SU-DHL-6 (cell line): ENCODE measurements at regions not wholly inside any gene's neighbourhood (a gene's known extent, or its start where the extent isn't known, plus 50 kb on each side); places are given as distances from the start of the nearest gene placed in this dataset.

ENCODE experiments used
- H2AFZ ChIP-seq: fragments of 200-600 bp; sonication (generic); 2 replicates; pipeline ENCODE4 v1.6.1; 2014; ENCODE audit warnings: low read depth, mild to moderate bottlenecking, moderate library complexity, mixed read lengths, antibody characterized with exemption, low read length; ENCODE audit not compliant: severe bottlenecking
- H3F3A ChIP-seq: fragments of 200-600 bp; shearing (Covaris generic); 2 replicates; pipeline ENCODE4 v1.6.0; 2016; ENCODE audit warnings: antibody characterized with exemption, mild to moderate bottlenecking; ENCODE audit not compliant: insufficient read depth
- H3K27ac ChIP-seq: fragments of 200-600 bp; sonication (generic); 2 replicates; pipeline ENCODE4 v1.5.1; 2016; ENCODE audit warnings: low read depth, mild to moderate bottlenecking, low read length, moderate library complexity, mixed read lengths
- H3K27me3 ChIP-seq: fragments of 200-600 bp; sonication (generic), shearing (Covaris generic); 2 replicates; pipeline ENCODE4 v1.6.0; 2014; ENCODE audit warnings: mild to moderate bottlenecking, low read length
- H3K36me3 ChIP-seq: fragments of 200-600 bp; sonication (generic); 2 replicates; pipeline ENCODE4 v1.6.1; 2014; ENCODE audit warnings: mild to moderate bottlenecking, low read length, mixed read lengths
- H3K4me2 ChIP-seq: fragments of 300-600, 200-600 bp; shearing (Covaris generic), sonication (generic); 2 replicates; pipeline ENCODE4 v1.6.0; 2014; ENCODE audit warnings: low read length, low read depth, mild to moderate bottlenecking; ENCODE audit not compliant: poor library complexity, severe bottlenecking
- H3K4me3 ChIP-seq: fragments of 200-600 bp; sonication (generic); 2 replicates; pipeline ENCODE4 v1.5.1; 2014; ENCODE audit warnings: antibody characterized with exemption, low read length, mild to moderate bottlenecking, mixed read lengths; ENCODE audit not compliant: insufficient read depth, poor library complexity, severe bottlenecking
- H3K79me2 ChIP-seq: fragments of 200-600 bp; sonication (generic); 2 replicates; pipeline ENCODE4 v1.6.1; 2014; ENCODE audit warnings: mild to moderate bottlenecking, low read length, moderate library complexity; ENCODE audit not compliant: insufficient read depth
- H3K9ac ChIP-seq: fragments of 200-600 bp; sonication (generic); 2 replicates; pipeline ENCODE4 v1.7.0; 2014; ENCODE audit warnings: mild to moderate bottlenecking, low read length
- H3K9me2 ChIP-seq: fragments of 200-600 bp; sonication (generic); replicated peaks from 2 replicates; pipeline ENCODE4 v1.6.1; 2014; ENCODE audit warnings: low read length; ENCODE audit not compliant: insufficient read depth
- H3K9me3 ChIP-seq: fragments of 200-600 bp; sonication (generic); 2 replicates; pipeline ENCODE4 v1.6.1; 2014; ENCODE audit warnings: low read length, mixed read lengths; ENCODE audit not compliant: insufficient read depth
- H4K20me1 ChIP-seq: fragments of 200-600 bp; sonication (generic); 2 replicates; pipeline ENCODE4 v1.6.1; 2014; ENCODE audit warnings: low read depth, mild to moderate bottlenecking, antibody characterized with exemption, low read length, moderate library complexity, mixed read lengths
- EZH2phosphoT487 ChIP-seq: fragments of 200-600 bp; sonication (generic), shearing (Covaris generic); conservative IDR thresholded peaks from 2 replicates; pipeline ENCODE4 v1.6.1; 2018; ENCODE audit warnings: mild to moderate bottlenecking, antibody characterized with exemption, low read length, moderate library complexity, mixed read lengths
- TF ChIP-seq, protein P1 (sequence below): fragments of 200-600 bp; sonication (generic); IDR thresholded peaks from one replicate; pipeline ENCODE4 v1.5.1; 2017; ENCODE audit warnings: antibody characterized with exemption, mild to moderate bottlenecking, low read length, moderate library complexity; ENCODE audit not compliant: insufficient read depth, poor library complexity, severe bottlenecking

DNA sequence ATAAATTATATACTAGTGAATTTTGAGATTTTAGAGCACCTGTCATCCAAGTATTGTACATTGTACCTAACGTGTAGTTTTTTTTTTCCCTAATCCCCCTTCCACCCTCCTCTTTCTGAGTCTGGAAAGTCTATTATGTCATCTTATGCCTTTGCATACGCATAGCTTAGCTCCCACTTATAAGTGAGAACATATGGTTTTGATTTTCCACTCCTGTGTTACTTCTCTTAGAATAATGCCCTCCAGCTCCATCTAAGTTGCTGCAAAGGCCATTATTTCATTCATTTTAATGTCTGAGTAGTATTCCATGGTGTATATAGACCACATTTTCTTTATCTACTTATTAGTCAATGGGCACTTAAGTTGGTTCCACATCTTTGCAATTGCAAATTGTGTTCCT, 177.0 kb upstream of the C16orf82 start:
- no peaks in the 10 kb centered on the region for H3K9me3 ChIP-seq
- no peaks in the 10 kb centered on the region for H4K20me1 ChIP-seq
- TF ChIP-seq EZH2phosphoT487: no peak
- TF ChIP-seq, protein P1, sequence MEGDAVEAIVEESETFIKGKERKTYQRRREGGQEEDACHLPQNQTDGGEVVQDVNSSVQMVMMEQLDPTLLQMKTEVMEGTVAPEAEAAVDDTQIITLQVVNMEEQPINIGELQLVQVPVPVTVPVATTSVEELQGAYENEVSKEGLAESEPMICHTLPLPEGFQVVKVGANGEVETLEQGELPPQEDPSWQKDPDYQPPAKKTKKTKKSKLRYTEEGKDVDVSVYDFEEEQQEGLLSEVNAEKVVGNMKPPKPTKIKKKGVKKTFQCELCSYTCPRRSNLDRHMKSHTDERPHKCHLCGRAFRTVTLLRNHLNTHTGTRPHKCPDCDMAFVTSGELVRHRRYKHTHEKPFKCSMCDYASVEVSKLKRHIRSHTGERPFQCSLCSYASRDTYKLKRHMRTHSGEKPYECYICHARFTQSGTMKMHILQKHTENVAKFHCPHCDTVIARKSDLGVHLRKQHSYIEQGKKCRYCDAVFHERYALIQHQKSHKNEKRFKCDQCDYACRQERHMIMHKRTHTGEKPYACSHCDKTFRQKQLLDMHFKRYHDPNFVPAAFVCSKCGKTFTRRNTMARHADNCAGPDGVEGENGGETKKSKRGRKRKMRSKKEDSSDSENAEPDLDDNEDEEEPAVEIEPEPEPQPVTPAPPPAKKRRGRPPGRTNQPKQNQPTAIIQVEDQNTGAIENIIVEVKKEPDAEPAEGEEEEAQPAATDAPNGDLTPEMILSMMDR: no peak
- no peak overlapping the region for H2AFZ ChIP-seq
- H3F3A ChIP-seq: no peaks in the 10 kb centered on the region
- no peak overlapping the region for H3K4me3 ChIP-seq
- H3K27me3 ChIP-seq: 0 out of 2 replicates have a peak, but pooled peaks cover 5% of the 10 kb centered on the region
- no peaks in the 10 kb centered on the region for H3K79me2 ChIP-seq
- no peak overlapping the region for H3K27ac ChIP-seq
- H3K36me3 ChIP-seq: no peaks in the 10 kb centered on the region
- H3K9me2 ChIP-seq: no peaks in the 10 kb centered on the region
- H3K4me2 ChIP-seq: no peak overlapping the region
- H3K9ac ChIP-seq: no peak overlapping the region

DNA sequence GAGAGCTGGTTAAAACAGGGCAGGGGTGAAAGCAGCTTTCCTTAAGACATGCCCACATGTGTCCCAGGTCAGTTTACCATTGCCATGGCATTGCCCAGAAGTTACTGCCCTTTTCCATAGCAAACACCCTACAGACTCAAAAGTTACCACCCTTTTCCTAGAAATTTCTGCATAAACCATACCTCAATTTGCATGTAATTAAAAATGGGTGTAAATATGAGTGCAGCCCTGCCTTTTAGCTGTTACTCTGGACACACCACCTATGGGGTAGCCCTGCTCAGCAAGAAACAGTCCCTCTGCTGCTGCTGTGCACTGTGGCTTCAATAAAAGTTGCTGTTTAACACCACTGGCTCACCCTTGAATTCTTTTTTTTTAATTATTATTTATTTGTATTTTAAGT, 168.5 kb upstream of the C16orf82 start:
- no peaks in the 10 kb centered on the region for H3K9me2 ChIP-seq
- H3K9ac ChIP-seq: no peak overlapping the region
- no peaks in the 10 kb centered on the region for H3K36me3 ChIP-seq
- H3K27me3 ChIP-seq: no peaks in the 10 kb centered on the region
- no peaks in the 10 kb centered on the region for H4K20me1 ChIP-seq
- H3K9me3 ChIP-seq: no peaks in the 10 kb centered on the region
- H3K79me2 ChIP-seq: no peaks in the 10 kb centered on the region
- H3K27ac ChIP-seq: no peak overlapping the region
- no peak overlapping the region for H2AFZ ChIP-seq
- no peak for TF ChIP-seq EZH2phosphoT487
- TF ChIP-seq, protein P1: no peak
- H3F3A ChIP-seq: no peaks in the 10 kb centered on the region
- no peak overlapping the region for H3K4me2 ChIP-seq
- H3K4me3 ChIP-seq: no peak overlapping the region

DNA sequence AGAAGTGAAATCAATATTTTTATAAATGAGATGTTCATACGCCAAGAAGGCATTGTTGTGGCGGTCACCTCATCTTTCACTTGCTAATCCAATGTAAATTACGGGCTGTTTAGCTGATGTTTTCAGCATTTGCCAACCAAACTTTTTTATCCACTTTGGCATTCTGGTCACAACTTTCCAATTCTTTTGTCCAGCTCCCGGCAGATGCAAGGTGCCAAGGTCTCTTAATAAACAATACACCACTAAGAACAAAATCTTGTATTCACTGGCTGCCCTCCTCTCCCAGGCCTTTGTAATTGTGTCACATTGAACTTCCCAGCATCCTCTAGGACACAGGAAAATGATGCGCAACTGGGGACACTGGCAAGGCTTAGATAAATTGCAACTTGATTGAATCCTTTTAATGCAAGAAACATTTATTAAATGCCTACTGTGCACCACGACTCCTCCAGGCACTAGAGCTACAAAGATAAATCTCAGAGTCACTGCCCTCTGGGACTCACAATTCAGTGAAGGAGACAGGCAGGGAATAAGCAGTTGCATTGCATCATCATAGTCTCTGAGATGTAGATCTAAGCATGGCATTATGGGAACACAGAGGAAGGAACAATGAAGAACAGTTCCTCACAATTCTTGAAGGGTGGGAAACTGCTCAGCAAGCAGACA, 165.4 kb upstream of the C16orf82 start:
- H3K36me3 ChIP-seq: no peaks in the 10 kb centered on the region
- no peaks in the 10 kb centered on the region for H3K79me2 ChIP-seq
- H3K9me2 ChIP-seq: no peaks in the 10 kb centered on the region
- H3K27ac ChIP-seq: no peak overlapping the region
- no peaks in the 10 kb centered on the region for H3K9me3 ChIP-seq
- no peak overlapping the region for H3K4me2 ChIP-seq
- no peak overlapping the region for H2AFZ ChIP-seq
- H3F3A ChIP-seq: no peaks in the 10 kb centered on the region
- H3K4me3 ChIP-seq: no peak overlapping the region
- H3K9ac ChIP-seq: no peak overlapping the region
- no peak for TF ChIP-seq EZH2phosphoT487
- TF ChIP-seq, protein P1: no peak
- no peaks in the 10 kb centered on the region for H4K20me1 ChIP-seq
- no peaks in the 10 kb centered on the region for H3K27me3 ChIP-seq
